Motor neuron (in vitro differentiated cells): ENCODE measurements at regions not wholly inside any gene's neighbourhood (a gene's known extent, or its start where the extent isn't known, plus 50 kb on each side); places are given as distances from the start of the nearest gene placed in this dataset.

Source experiments
- ATAC-seq, 8 experiments: fragments of 200-7000 bp; cut with Tn5 transposase; replicated peaks in 6 of 8; 2 replicates each; pipeline ENCODE4 v1.8.0; 2021; ENCODE audit warnings: mild to moderate bottlenecking in 8 of 8, moderate library complexity in 8 of 8
- H3K27ac ChIP-seq, 2 donors: fragments of 250-450 bp; sonication (Bioruptor Pico); 2 replicates each; pipeline ENCODE4 v1.9.0; 2021; ENCODE audit warnings: antibody characterized with exemption in 2 of 2, mild to moderate bottlenecking in 2 of 2, moderate library complexity in 1 of 2
- H3K4me1 ChIP-seq, 2 donors: fragments of 250-450 bp; sonication (Bioruptor Pico); replicated peaks in 1 of 2; 2 replicates each; pipeline ENCODE4 v1.6.1; 2021; ENCODE audit warnings: antibody characterized with exemption in 2 of 2, mild to moderate bottlenecking in 2 of 2, moderate library complexity in 1 of 2
- H3K4me3 ChIP-seq, 5 donors: fragments of 250-450 bp; sonication (Bioruptor Pico); 2 replicates each; pipeline ENCODE4 v1.9.0; 2021; ENCODE audit warnings: antibody characterized with exemption in 5 of 5, mild to moderate bottlenecking in 5 of 5, moderate library complexity in 4 of 5
- WGBS, 10 experiments: fragments of 450-650 bp; shearing (Covaris generic); methylation state at CpG; one replicate each; pipeline ENCODE4 v1.0.0; 2022; 5-methylcytosine and 5-hydroxymethylcytosine counted together
- in situ Hi-C, 9 experiments: fragments of 400-800 bp; cut with MboI; loops; one replicate each; pipeline ENCODE4 v1.15.0; 2021; ENCODE audit warnings: low sequenced_read_pairs in 9 of 9, low pct_unique_long_range_greater_than_20kb in 2 of 9; ENCODE audit not compliant: unreplicated experiment in 9 of 9

GRCh38 chr18:70461323-70462077 lies 172.7 kb downstream of the SOCS6 start:
- no peak overlapping the region for H3K4me3 ChIP-seq
- no peak overlapping the region for H3K27ac ChIP-seq
- WGBS, 10 experiments, result 53 to 100% (median 89%) methylated on average over 1 to 11 of the region's 11 CpGs
- in situ Hi-C loops, result no loop called here
- no peak for ATAC-seq
- H3K4me1 ChIP-seq, result no peaks in the 10 kb centered on the region

- H3K27ac ChIP-seq, result no peak overlapping the region
- H3K4me3 ChIP-seq, result no peak overlapping the region
- 13 to 100% (median 60%) methylated on average over 1 to 5 of the region's 5 CpGs; no CpG with 5 or more reads in 3 of the 10 experiments for WGBS, 10 experiments
- no peaks in the 10 kb centered on the region for H3K4me1 ChIP-seq
- in situ Hi-C loops, result loop anchor here in 1 of 9 experiments (10.0 kb wide), 1 partner anchor 265 kb away; no protein-coding TSS in a partner anchor
- peak in 2 of 8 experiments; percentile 29 to 71 for ATAC-seq
Observed at GRCh38 chr18:70459731-70460130, 170.9 kb downstream of the SOCS6 start.

- ATAC-seq, result no peak
- 28 to 100% (median 85%) methylated on average over 1 to 4 of the region's 4 CpGs for whole genome bisulfite sequencing, 10 experiments
- in situ Hi-C loops, result loop anchor here in 1 of 9 experiments (10.0 kb wide), 1 partner anchor 264 kb away; no protein-coding TSS in a partner anchor
- H3K27ac ChIP-seq, result no peak overlapping the region
- no peak overlapping the region for H3K4me3 ChIP-seq
- H3K4me1 ChIP-seq, result no peaks in the 10 kb centered on the region
Observed at GRCh38 chr18:70459251-70459650, 170.4 kb downstream of the SOCS6 start.

GRCh38 chr18:70457788-70458187 lies 168.9 kb downstream of the SOCS6 start:
- Histone ChIP-seq H3K4me1 (no peaks in the 10 kb centered on the region), H3K4me3 (no peak overlapping the region), H3K27ac (no peak overlapping the region)
- in situ Hi-C loops, result loop anchor here in 1 of 9 experiments (10.0 kb wide), 1 partner anchor 263 kb away; no protein-coding TSS in a partner anchor
- 70 to 100% (median 91%) methylated on average over 1 to 3 of the region's 3 CpGs; no CpG with 5 or more reads in 2 of the 10 experiments for WGBS, 10 experiments
- no peak for ATAC-seq

GRCh38 chr18:70457223-70457622 lies 168.4 kb downstream of the SOCS6 start:
- Histone ChIP-seq H3K27ac (no peak overlapping the region), H3K4me3 (no peak overlapping the region), H3K4me1 (no peaks in the 10 kb centered on the region)
- no peak for ATAC-seq
- 100% methylated on average over 1 of the region's 3 CpGs; no CpG with 5 or more reads in 7 of the 10 experiments for WGBS, 10 experiments
- in situ Hi-C loops, result loop anchor here in 1 of 9 experiments (10.0 kb wide), 1 partner anchor 262 kb away; no protein-coding TSS in a partner anchor

- in situ Hi-C loops, result loop anchor here in 1 of 9 experiments (10.0 kb wide), 1 partner anchor 262 kb away; no protein-coding TSS in a partner anchor
- no peaks in the 10 kb centered on the region for H3K4me1 ChIP-seq
- WGBS, 10 experiments, result 51 to 100% (median 90%) methylated on average over 1 to 5 of the region's 6 CpGs; no CpG with 5 or more reads in 1 of the 10 experiments
- H3K27ac ChIP-seq, result no peak overlapping the region
- no peak overlapping the region for H3K4me3 ChIP-seq
- ATAC-seq, result peak in 1 of 8 experiments; percentile 54
Observed at GRCh38 chr18:70456376-70456775, 167.5 kb downstream of the SOCS6 start.

- H3K4me1 ChIP-seq, result no peaks in the 10 kb centered on the region
- H3K4me3 ChIP-seq, result no peak overlapping the region
- in situ Hi-C loops, result loop anchor here in 1 of 9 experiments (10.0 kb wide), 1 partner anchor 261 kb away; no protein-coding TSS in a partner anchor
- no peak for ATAC-seq
- 69 to 100% (median 75%) methylated on average over 2 of the region's 2 CpGs; no CpG with 5 or more reads in 3 of the 10 experiments for WGBS, 10 experiments
- H3K27ac ChIP-seq, result no peak overlapping the region
Observed at GRCh38 chr18:70455731-70456130, 166.9 kb downstream of the SOCS6 start.

GRCh38 chr18:70454704-70455322 lies 166.0 kb downstream of the SOCS6 start:
- Histone ChIP-seq H3K4me3 (no peak overlapping the region), H3K27ac (no peak overlapping the region), H3K4me1 (no peaks in the 10 kb centered on the region)
- ATAC-seq, result peak; percentile 47 to 81 (median 66)
- 0 to 50% (median 33%) methylated on average over 1 to 5 of the region's 5 CpGs for WGBS, 10 experiments
- in situ Hi-C loops, result loop anchor here in 1 of 9 experiments (10.0 kb wide), 1 partner anchor 260 kb away; no protein-coding TSS in a partner anchor

- no peak for ATAC-seq
- in situ Hi-C loops, result loop anchor here in 1 of 9 experiments (10.0 kb wide), 1 partner anchor 258 kb away; no protein-coding TSS in a partner anchor
- Histone ChIP-seq H3K27ac (no peak overlapping the region), H3K4me3 (no peak overlapping the region), H3K4me1 (no peaks in the 10 kb centered on the region)
- 0 to 100% (median 89%) methylated on average over 1 to 8 of the region's 12 CpGs for WGBS, 10 experiments
Observed at GRCh38 chr18:70453058-70453775, 164.4 kb downstream of the SOCS6 start.

- Histone ChIP-seq H3K27ac (no peak overlapping the region), H3K4me3 (no peak overlapping the region), H3K4me1 (no peaks in the 10 kb centered on the region)
- 70 to 100% (median 94%) methylated on average over 2 to 8 of the region's 14 CpGs; no CpG with 5 or more reads in 4 of the 10 experiments for WGBS, 10 experiments
- in situ Hi-C loops, result loop anchor here in 1 of 9 experiments (10.0 kb wide), 1 partner anchor 258 kb away; no protein-coding TSS in a partner anchor
- ATAC-seq, result no peak
Observed at GRCh38 chr18:70452501-70452900, 163.7 kb downstream of the SOCS6 start.

- no peak for ATAC-seq
- no peaks in the 10 kb centered on the region for H3K4me1 ChIP-seq
- H3K27ac ChIP-seq, result no peak overlapping the region
- in situ Hi-C loops, result loop anchor here in 1 of 9 experiments (10.0 kb wide), 1 partner anchor 256 kb away; no protein-coding TSS in a partner anchor
- H3K4me3 ChIP-seq, result no peak overlapping the region
- WGBS, 10 experiments, result 23 to 83% (median 52%) methylated on average over 1 to 2 of the region's 2 CpGs; no CpG with 5 or more reads in 1 of the 10 experiments
Observed at GRCh38 chr18:70450426-70451253, 161.8 kb downstream of the SOCS6 start.

GRCh38 chr18:70448588-70448987 lies 159.7 kb downstream of the SOCS6 start:
- WGBS, 10 experiments, result 0 to 93% (median 73%) methylated on average over 1 to 3 of the region's 3 CpGs; no CpG with 5 or more reads in 2 of the 10 experiments
- no peak overlapping the region for H3K27ac ChIP-seq
- H3K4me1 ChIP-seq, result no peaks in the 10 kb centered on the region
- no peak for ATAC-seq
- no peak overlapping the region for H3K4me3 ChIP-seq
- in situ Hi-C loops, result loop anchor here in 3 of 9 experiments (25.0 kb wide), 2 partner anchors 236 to 261 kb away; partner anchors contain the start of gene RTTN (in 1 of the 3)
